ENCODE measurements at regions not wholly inside any gene's neighbourhood (a gene's known extent, or its start where the extent isn't known, plus 50 kb on each side); places are given as distances from the start of the nearest gene placed in this dataset.

GRCh38 chr5:165903835-165904234 is 2387.6 kb upstream of the WWC1 start:
- no peak for DNase-seq

- DNase-seq = no peak
Measured at GRCh38 chr5:165906871-165907270, 2384.6 kb upstream of the WWC1 start.

- no peak for DNase-seq
Measured at GRCh38 chr5:165913059-165913458, 2378.4 kb upstream of the WWC1 start.

GRCh38 chr5:165914456-165914855 is 2377.0 kb upstream of the WWC1 start:
- no peak for DNase-seq

GRCh38 chr5:165919196-165919595 is 2372.2 kb upstream of the WWC1 start:
- DNase-seq = no peak

GRCh38 chr5:165920655-165921054 is 2370.8 kb upstream of the WWC1 start:
- DNase-seq = no peak

- DNase-seq = no peak
Measured at GRCh38 chr5:165928971-165929370, 2362.5 kb upstream of the WWC1 start.

GRCh38 chr5:165940541-165940940 is 2350.9 kb upstream of the WWC1 start:
- DNase-seq = no peak

- DNase-seq = no peak
Measured at GRCh38 chr5:165956854-165957253, 2334.6 kb upstream of the WWC1 start.

GRCh38 chr5:165981671-165982070 is 2309.8 kb upstream of the WWC1 start:
- no peak for DNase-seq

GRCh38 chr5:165996201-165996875 is 2295.1 kb upstream of the WWC1 start:
- no peak for DNase-seq

- DNase-seq = no peak
Measured at GRCh38 chr5:165999693-166000320, 2291.6 kb upstream of the WWC1 start.

- no peak for DNase-seq
Measured at GRCh38 chr5:166004006-166004405, 2287.4 kb upstream of the WWC1 start.

- no peak for DNase-seq
Measured at GRCh38 chr5:166013415-166013814, 2278.0 kb upstream of the WWC1 start.

- DNase-seq = no peak
Measured at GRCh38 chr5:166014256-166014655, 2277.2 kb upstream of the WWC1 start.

- DNase-seq = no peak
Measured at GRCh38 chr5:166018716-166019115, 2272.7 kb upstream of the WWC1 start.

- DNase-seq = no peak
Measured at GRCh38 chr5:166022065-166022464, 2269.4 kb upstream of the WWC1 start.

- DNase-seq = no peak
Measured at GRCh38 chr5:166024970-166025369, 2266.5 kb upstream of the WWC1 start.

GRCh38 chr5:166027582-166027981 is 2263.9 kb upstream of the WWC1 start:
- no peak for DNase-seq

GRCh38 chr5:166031926-166032325 is 2259.5 kb upstream of the WWC1 start:
- no peak for DNase-seq

GRCh38 chr5:166032601-166033000 is 2258.8 kb upstream of the WWC1 start:
- no peak for DNase-seq

GRCh38 chr5:166045961-166046360 is 2245.5 kb upstream of the WWC1 start:
- DNase-seq = no peak

- DNase-seq = no peak
Measured at GRCh38 chr5:166046956-166047355, 2244.5 kb upstream of the WWC1 start.

- no peak for DNase-seq
Measured at GRCh38 chr5:166050531-166050930, 2240.9 kb upstream of the WWC1 start.

GRCh38 chr5:166058660-166059059 is 2232.8 kb upstream of the WWC1 start:
- DNase-seq = no peak
